NCI-H1436 (cell line): ENCODE measurements at regions not wholly inside any gene's neighbourhood (a gene's known extent, or its start where the extent isn't known, plus 50 kb on each side); places are given as distances from the start of the nearest gene placed in this dataset.
"Not testable (repeated sequence)": the region's sequence is repeated elsewhere in the genome, so short reads cannot be mapped to it uniquely, and the experiment has no call there.

Experiments used
- DNase-seq: peaks from one replicate; lab custom pipeline; 2025; lab: John Stamatoyannopoulos, UW

- no peak for DNase-seq
Measured at GRCh38 chr6:8361259-8361658, 74.1 kb downstream of the SLC35B3 start.

DNA sequence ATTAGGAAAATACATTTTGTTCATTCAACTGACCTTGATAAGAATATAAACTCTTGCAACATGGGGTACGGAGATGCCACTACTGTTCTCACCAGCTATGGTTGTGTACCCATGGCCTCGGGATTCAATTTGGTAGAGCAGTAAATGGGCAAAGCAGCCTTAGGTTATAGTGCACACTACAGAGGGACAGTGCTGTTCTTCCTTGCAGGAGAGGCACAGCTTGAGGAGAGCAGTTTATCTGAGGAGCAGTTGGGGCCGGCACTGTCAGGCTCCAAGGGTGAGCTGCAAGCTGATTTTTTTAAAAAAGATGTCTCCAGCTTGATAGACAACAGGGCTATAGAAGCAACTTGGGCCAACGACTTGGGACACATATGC is 82.4 kb downstream of the SLC35B3 start:
- no peak for DNase-seq

DNA sequence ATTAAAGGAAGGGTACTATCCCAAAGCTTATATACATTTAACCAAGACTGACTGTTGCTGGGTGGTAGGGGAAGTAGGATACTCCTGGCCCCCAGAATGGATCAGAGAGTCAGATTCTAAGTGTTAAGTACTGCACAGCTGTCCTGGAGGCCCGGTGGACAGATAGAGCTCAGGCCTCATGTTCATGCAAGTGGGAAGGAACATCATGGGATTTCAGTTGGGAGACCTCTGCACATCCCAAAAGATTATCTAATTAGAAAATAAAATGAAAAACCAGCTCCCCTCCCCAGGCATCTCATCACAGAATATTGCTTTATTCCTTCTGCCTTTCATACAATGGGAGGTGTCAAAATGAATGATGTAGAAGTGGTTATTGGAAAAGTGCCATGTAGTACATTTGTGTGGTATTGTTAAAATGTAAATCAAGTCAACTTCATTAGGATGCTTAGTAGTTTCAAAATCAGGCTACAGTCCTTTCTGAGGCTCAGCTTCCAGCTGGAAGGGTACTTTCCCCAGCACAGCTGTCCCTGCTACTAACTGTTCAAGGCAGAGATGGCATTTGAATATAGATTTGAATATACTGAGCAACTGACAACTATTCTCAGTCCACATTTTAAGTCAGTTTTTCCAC is 82.9 kb downstream of the SLC35B3 start:
- peak; percentile 76 for DNase-seq

DNA sequence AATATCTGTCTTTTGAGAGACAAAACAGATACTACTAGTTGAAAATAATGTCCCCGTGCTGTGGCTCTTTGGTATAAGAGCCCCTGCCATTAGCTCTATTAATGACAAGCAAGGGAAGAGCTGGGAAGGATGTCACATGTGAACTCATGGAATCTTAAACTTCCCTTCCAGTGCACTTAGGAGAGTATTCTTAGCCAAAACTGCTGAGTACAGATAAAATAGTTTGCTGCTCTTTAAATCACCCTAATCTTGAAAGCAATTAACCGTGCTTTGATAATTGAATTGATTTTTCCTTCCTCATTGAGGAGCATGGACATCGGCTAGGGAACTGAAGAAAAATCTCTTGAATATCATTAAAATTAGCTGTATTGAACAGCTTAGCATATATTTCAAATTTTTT is 91.7 kb downstream of the SLC35B3 start:
- no peak for DNase-seq

DNA sequence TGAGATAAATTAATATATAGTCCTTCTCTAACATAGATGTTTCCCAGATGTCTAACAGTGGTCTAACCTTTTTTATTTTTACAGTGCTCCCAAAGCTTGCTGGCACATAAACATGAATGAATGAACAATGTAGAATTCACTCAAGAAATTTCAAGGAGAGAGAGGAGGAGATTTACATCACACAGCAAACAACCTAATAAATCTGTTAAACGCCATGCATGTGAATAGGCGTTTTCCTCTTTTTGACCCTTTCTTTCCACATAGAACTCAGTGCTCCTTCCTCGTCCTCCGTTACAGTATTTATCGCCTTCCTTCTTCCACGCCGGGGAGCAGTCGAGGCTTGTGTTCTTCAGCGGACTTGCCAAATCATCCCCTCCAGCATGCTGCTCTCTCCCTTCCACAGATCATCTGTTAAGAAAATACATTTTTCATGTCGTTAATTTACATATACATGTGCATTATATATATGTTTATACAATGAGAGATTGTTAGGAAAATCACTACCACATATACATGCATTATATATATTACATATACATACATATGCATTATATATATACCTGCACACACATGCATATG is 93.0 kb downstream of the SLC35B3 start:
- DNase-seq: no peak

GRCh38 chr6:8337147-8337546 is 98.2 kb downstream of the SLC35B3 start:
- no peak for DNase-seq

DNA sequence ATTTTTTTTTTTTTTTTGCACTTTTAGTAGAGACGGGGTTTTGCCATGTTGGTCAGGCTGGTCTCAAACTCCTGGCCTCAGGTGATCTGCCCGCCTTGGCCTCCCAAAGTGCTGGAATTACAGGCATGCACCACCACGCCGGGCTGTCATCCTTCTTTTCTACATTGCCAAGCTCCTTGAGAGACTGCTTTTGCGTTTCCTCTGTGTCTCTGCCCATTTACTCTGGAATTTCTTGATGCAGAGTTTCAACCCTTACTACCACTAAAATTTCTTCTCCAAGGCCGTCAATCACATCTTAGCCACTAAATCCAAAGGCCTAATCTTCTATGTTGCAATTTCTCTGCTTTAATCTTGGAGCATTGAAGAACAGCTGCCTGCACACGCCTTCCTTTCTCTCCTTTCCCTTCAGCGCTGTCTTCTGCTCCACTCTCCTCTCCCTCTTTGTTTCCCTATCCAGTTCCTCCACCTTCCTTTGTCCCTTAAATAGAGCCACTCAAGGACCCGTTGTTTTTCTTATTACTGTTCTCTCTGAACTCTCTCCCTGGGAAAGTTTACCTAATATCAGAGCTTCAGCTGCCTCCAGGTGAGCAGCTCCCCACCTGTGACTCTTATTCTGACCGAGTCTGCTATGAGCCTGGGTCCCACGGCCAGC is 98.8 kb downstream of the SLC35B3 start:
- no peak for DNase-seq

DNA sequence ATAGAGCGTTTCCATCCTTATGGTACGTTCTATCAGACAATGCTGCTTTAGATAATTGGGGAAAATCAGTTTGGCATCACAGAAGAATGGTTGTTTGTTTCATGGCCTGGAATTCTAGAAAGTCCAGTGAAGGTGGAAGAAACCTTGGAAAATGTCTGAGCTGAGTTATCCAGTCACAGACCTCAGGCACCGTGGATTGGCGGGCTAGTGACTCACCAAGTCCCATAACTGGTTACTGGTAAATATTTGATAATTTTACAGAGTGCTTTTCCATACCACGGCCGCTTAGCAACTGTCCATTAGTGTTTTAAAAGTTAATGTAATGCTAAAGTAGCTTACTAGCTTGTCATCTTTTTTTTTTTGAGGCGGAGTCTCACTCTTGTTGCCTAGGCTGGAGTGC is 99.4 kb downstream of the SLC35B3 start:
- no peak for DNase-seq

- DNase-seq: no peak
Measured at GRCh38 chr6:8335381-8335780, 100.0 kb downstream of the SLC35B3 start.

DNA sequence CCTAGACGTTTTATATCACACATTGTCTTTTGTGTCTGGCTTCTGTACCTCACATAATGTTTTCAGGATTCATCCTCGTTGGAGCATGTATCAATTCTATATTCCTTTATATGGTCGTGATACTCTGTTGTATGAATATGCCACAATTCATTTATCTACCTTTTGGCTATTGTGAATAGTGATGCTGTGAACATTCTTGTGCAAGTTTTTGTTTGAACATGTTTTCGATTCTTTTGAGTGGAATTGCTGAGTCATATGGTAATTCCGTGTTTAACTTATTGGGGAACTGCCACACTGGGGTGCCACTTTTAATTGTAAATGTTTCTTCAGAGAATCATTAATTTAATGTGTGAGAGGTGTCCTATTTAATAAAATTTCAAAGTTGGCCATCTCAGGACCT is 101.2 kb downstream of the SLC35B3 start:
- DNase-seq: no peak

GRCh38 chr6:8329562-8329961 is 105.8 kb downstream of the SLC35B3 start:
- peak; percentile 31 for DNase-seq

- no peak for DNase-seq
Measured at GRCh38 chr6:8325743-8326142, 109.6 kb downstream of the SLC35B3 start.

- DNase-seq: no peak
Measured at GRCh38 chr6:8322659-8323058, 112.7 kb downstream of the SLC35B3 start.

GRCh38 chr6:8321671-8322404 is 113.5 kb downstream of the SLC35B3 start:
- no peak for DNase-seq

DNA sequence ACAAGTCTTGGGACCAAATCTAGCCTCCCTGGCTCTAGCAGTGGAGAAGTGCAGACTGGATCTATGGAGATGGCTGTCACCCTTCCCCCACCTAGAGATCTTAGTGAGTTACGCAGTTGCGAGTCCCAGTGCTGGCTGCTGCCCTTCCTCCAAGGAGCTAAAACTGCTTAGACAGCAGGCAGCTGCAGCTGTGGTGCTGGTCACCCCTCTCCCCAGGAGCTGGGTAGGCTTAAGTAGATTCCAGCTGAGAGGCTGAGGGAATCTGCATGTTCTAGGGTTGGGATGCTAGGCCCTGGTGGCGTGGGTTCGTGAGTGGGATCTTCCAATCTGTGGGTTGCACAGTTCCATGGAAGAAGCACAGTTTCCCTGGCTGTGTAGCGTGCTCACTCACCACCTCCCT is 120.2 kb downstream of the SLC35B3 start:
- no peak for DNase-seq

DNA sequence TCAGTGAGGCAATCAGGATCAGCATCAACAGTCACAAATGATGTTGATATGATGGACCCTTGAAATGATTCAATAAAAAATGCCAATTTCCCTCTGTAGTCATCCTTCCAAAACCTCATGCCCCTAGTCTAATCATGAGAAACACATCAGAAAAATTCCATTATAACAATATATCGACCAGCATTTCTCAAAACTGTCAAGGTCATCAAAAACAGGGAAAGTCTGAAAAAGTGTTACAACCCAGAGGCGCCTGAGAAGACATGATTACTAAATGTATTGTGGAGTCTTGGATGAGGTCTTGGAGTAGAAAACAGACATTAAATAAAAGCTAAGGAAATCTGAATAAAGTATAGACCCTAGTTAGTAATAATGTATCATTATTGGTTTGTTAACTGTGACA is 133.8 kb downstream of the SLC35B3 start:
- no peak for DNase-seq

GRCh38 chr6:8299034-8299433 is 136.3 kb downstream of the SLC35B3 start:
- no peak for DNase-seq

DNA sequence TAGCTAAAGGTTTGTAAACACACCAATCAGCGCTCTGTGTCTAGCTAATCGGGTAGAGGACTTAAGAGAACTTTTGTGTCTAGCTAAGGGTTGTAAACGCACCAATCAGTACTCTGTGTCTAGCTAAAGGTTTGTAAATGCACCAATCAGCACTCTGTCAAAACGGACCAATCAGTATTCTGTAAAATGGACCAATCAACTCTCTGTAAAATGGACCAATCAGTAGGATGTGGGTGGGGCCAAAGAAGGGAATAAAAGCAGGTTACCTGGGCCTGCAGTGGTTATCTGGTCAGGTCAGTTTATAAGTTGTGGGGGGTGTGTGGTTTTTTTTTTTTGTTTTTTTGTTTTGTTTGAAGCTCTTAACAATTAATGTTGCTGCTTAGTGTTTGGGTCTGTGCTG is 152.4 kb downstream of the SLC35B3 start:
- not testable (repeated sequence) for DNase-seq

GRCh38 chr6:8282380-8282779 is 153.0 kb downstream of the SLC35B3 start:
- DNase-seq: no peak

DNA sequence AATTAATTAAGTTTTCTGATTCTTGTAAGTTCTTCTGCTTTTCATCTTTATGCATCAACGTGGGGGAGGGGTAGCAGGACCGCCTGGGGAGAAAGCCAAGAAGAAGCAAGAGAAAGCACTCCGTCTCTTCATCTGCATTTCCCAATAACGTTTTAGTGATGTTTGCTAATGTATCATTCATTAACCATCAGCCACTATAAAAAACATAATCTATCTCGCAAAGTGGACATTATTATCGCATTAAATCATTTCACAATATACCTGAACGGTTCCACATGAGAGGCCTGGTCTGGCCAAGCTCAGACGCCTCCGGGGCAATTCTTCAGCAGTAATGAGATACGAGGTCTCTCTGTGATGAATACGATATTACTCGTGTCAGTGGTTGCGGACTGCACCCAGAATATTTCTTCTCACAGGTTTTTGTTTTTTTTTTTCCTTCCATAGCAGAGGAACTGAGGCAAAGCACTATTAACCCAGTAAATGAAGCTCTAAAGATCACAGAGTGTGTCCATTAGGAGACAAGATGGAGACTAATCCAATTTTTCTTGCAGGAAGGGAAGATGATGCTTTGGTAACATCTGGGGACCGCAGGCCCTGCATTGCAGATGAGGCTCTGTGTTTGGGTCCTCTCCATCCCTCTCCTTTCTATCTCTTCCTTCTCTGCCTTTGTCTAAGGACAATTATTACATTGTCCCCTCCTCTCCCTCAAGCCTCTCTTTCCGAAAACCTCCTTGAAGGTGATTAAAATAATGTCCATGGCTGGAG is 156.1 kb downstream of the SLC35B3 start:
- no peak for DNase-seq

DNA sequence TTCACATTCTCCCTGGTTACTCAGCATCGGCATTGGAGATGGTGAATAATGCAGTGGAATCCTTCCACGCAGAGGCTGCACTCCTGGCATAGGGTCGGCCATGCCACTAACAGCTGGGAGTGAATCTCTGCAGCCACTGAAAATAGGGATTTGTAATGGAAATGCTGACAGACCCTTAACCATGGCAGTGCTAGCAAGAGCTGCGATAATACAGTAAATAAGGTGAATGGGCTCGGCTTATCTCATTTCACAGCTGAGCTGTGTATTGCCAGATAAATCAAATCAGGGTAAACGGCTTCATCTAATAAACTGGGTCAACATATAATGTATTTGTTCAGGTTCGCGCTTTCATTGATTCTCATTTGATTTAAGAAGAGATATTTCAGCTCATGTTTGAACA is 156.8 kb downstream of the SLC35B3 start:
- DNase-seq: no peak

DNA sequence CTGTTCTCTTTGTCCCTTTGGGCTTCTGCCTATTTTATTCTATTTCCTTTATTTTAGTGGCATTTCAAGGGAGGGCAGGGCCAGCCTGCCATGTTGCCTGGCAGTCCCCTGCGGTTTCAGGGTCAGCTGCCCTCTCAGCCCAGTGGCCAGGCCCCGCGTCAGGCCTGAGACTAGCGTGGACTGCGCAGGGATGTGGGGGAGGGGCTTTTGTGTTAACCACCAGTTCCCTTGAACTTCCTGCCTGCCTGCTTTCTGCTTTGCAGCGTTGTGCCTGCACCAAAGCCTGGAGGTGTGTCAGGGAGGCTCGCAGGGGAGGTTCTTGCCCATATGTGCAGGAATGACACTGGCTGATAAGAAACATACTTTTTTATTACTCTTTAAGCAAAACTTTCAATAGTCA is 157.6 kb downstream of the SLC35B3 start:
- DNase-seq: no peak
